K562 (cell line): ENCODE measurements at regions not wholly inside any gene's neighbourhood (a gene's known extent, or its start where the extent isn't known, plus 50 kb on each side); places are given as distances from the start of the nearest gene placed in this dataset.
A peak's percentile ranks its signal among the peaks of the same experiment; 100 is the strongest.

Experiments
- ATAC-seq: fragments of 200-7000 bp; cut with Tn5 transposase; 3 replicates; pipeline ENCODE4 v1.9.1; 2020; ENCODE audit warnings: moderate library complexity
- BruUV-seq: library from RNA; stranded (reverse); fragments of 400-500 nt; replicated peaks from 2 replicates; lab custom pipeline; 2021; lab: Mats Ljungman, UMichigan
- CTCF ChIA-PET: fragments of 300-600 bp; formaldehyde crosslinking; extraction: SDS; loops from one replicate; lab custom pipeline; 2021; ENCODE audit warnings: low intra/inter-chr PET ratio; lab: Yijun Ruan, JAX
- POLR2A ChIA-PET: fragments of 300-600, 350-650 bp; sonication (Branson Sonifier 250); formaldehyde crosslinking; extraction: SDS; loops from one replicate; lab custom pipeline; 2021; ENCODE audit warnings: antibody characterized with exemption, inconsistent platforms; lab: Yijun Ruan, JAX
- DNase-seq, 4 experiments: peaks; one replicate each; pipeline versions ENCODE4 v3.0.0 to v3.0.0-alpha.2; 2011 to 2018; ENCODE audit warnings: low spot score in 3 of 4, mixed read lengths in 3 of 4; ENCODE audit errors: extremely low read depth in 1 of 4
- FAIRE-seq: peaks from 2 replicates; lab custom pipeline; 2011; peaks lifted over from hg19 to GRCh38; lab: Jason Lieb, UNC
- H2AFZ ChIP-seq: 2 replicates; pipeline ENCODE4 v1.6.0; 2011; ENCODE audit warnings: low read depth, low read length, control low read depth, inconsistent platforms
- H3K27ac ChIP-seq: fragments of 200-600 bp; 3 replicates; pipeline ENCODE4 v1.8.0; 2011; ENCODE audit warnings: low read depth, mild to moderate bottlenecking, control low read depth, inconsistent platforms, low read length, moderate library complexity, mixed read lengths; ENCODE audit errors: extremely low read depth
- H3K27me3 ChIP-seq, 2 experiments: fragments of 300-600 bp in 1 of 2; 2 replicates in 1 of 2; 3 replicates in 1 of 2; pipeline versions ENCODE4 v1.6.0 to v1.8.0; 2011; ENCODE audit warnings: inconsistent platforms in 2 of 2, low read length in 2 of 2, mild to moderate bottlenecking in 1 of 2, mixed read lengths in 1 of 2, moderate library complexity in 1 of 2; ENCODE audit not compliant: control insufficient read depth in 2 of 2, insufficient read depth in 2 of 2
- H3K36me3 ChIP-seq: fragments of 300-600 bp; 3 replicates; pipeline ENCODE4 v1.8.0; 2011; ENCODE audit warnings: mild to moderate bottlenecking, low read length, inconsistent platforms; ENCODE audit not compliant: control insufficient read depth, insufficient read depth
- H3K4me1 ChIP-seq, 2 experiments: fragments of 200-600 bp in 1 of 2; replicated peaks in 1 of 2; 2 replicates in 1 of 2; 3 replicates in 1 of 2; pipeline versions ENCODE4 v1.5.1 to v1.8.0; 2011; ENCODE audit warnings: inconsistent platforms in 2 of 2, low read length in 2 of 2, mild to moderate bottlenecking in 1 of 2, mixed read lengths in 1 of 2, moderate library complexity in 1 of 2; ENCODE audit not compliant: control insufficient read depth in 2 of 2, insufficient read depth in 2 of 2
- H3K4me2 ChIP-seq: 2 replicates; pipeline ENCODE4 v1.6.1; 2011; ENCODE audit warnings: low read length, control low read depth, inconsistent platforms, mixed read lengths; ENCODE audit not compliant: insufficient read depth
- H3K4me3 ChIP-seq: fragments of 200-600 bp; sonication (generic), shearing (Covaris generic); 2 replicates; pipeline ENCODE4 v1.5.1; 2016; ENCODE audit warnings: control low read depth, inconsistent platforms
- H3K79me2 ChIP-seq: fragments of 200-600 bp; 3 replicates; pipeline ENCODE4 v1.8.0; 2011; ENCODE audit warnings: low read length, inconsistent platforms; ENCODE audit not compliant: control insufficient read depth, insufficient read depth
- H3K9ac ChIP-seq, 2 experiments: 2 replicates each; pipeline versions ENCODE4 v1.6.0 to v1.6.1; 2011; ENCODE audit warnings: low read depth in 2 of 2, low read length in 2 of 2, control low read depth in 1 of 2, inconsistent platforms in 1 of 2, mild to moderate bottlenecking in 1 of 2, mixed read lengths in 1 of 2; ENCODE audit not compliant: insufficient read depth in 1 of 2
- H3K9me1 ChIP-seq: one replicate; pipeline ENCODE4 v1.6.0; 2011; ENCODE audit warnings: inconsistent platforms, mild to moderate bottlenecking, low read length, moderate library complexity; ENCODE audit not compliant: control insufficient read depth, insufficient read depth
- H3K9me3 ChIP-seq: replicated peaks from 2 replicates; pipeline ENCODE4 v1.5.1; 2011; ENCODE audit warnings: low read depth, low read length, inconsistent platforms; ENCODE audit not compliant: control insufficient read depth, insufficient read depth
- H4K20me1 ChIP-seq: replicated peaks from 2 replicates; pipeline ENCODE4 v1.6.1; 2011; ENCODE audit warnings: low read length, inconsistent platforms, mixed read lengths; ENCODE audit not compliant: control insufficient read depth, insufficient read depth
- ARID2 ChIP-seq: fragments of 450-650 bp; IDR thresholded peaks from 2 replicates; pipeline ENCODE4 v1.6.1; 2017; ENCODE audit warnings: antibody characterized with exemption, mild to moderate bottlenecking
- BRF1 ChIP-seq: IDR thresholded peaks from 3 replicates; pipeline ENCODE4 v1.6.1; 2011; ENCODE audit warnings: borderline replicate concordance, mild to moderate bottlenecking; ENCODE audit not compliant: insufficient read length; ENCODE audit errors: extremely low read depth
- GTF2E2 ChIP-seq: fragments of 200-800 bp; sonication (Bioruptor generic); IDR thresholded peaks from 2 replicates; pipeline ENCODE4 v1.6.1; 2016; ENCODE audit warnings: missing genetic modification characterization, missing compliant biosample characterization
- KAT7 ChIP-seq: sonication (generic); formaldehyde crosslinking; IDR thresholded peaks from 2 replicates; pipeline ENCODE4 v1.8.0; 2022; ENCODE audit warnings: missing genetic modification reagents, mild to moderate bottlenecking, borderline replicate concordance
- MTF1 ChIP-seq: fragments of 250-450 bp; sonication (Bioruptor Pico); IDR thresholded peaks from 2 replicates; pipeline ENCODE4 v1.9.0; 2021; ENCODE audit warnings: moderate library complexity, mild to moderate bottlenecking, inconsistent platforms, borderline replicate concordance
- PML ChIP-seq: IDR thresholded peaks from 2 replicates; pipeline ENCODE4 v1.6.1; 2012; ENCODE audit warnings: low read length, inconsistent platforms
- TBP ChIP-seq: optimal IDR thresholded peaks from 2 replicates; pipeline ENCODE3; 2011; ENCODE audit warnings: low read depth, low read length, improper control_type of control experiment
- TEAD1 ChIP-seq, 2 experiments: fragments of 450-650 bp in 1 of 2; sonication (generic) in 1 of 2; formaldehyde crosslinking; IDR thresholded peaks; 2 replicates each; pipeline versions ENCODE4 v1.4.0 to v1.8.0; 2020 to 2022; ENCODE audit warnings: mild to moderate bottlenecking in 2 of 2, missing genetic modification reagents in 1 of 2
- ZFP1 ChIP-seq: fragments of 450-650 bp; formaldehyde crosslinking; IDR thresholded peaks from 2 replicates; pipeline ENCODE4 v1.4.0; 2020; ENCODE audit warnings: mild to moderate bottlenecking, mixed read lengths
- ZNF197 ChIP-seq: fragments of 200-800 bp; sonication (Bioruptor generic); IDR thresholded peaks from 2 replicates; pipeline ENCODE4 v1.6.1; 2016; ENCODE audit warnings: low read depth, missing genetic modification characterization, missing compliant biosample characterization
- ZSCAN29 ChIP-seq: fragments of 450-650 bp; IDR thresholded peaks from 2 replicates; pipeline ENCODE4 v1.6.1; 2017
- WGBS: fragments of 100-300 bp; shearing (Covaris generic); methylation state at CpG from one replicate; pipeline ENCODE4 v1.1.6; 2016; ENCODE audit warnings: low coverage, mixed read lengths; ENCODE audit not compliant: insufficient coverage; ENCODE audit errors: missing lambda C conversion rate; 5-methylcytosine and 5-hydroxymethylcytosine counted together
- in situ Hi-C: fragments of 300-500 bp; cut with MboI; formaldehyde crosslinking; loops from 4 replicates; pipeline ENCODE4 v1.15.0; 2018; ENCODE audit warnings: inconsistent platforms, mixed read lengths
- intact Hi-C: fragments of 100-400 bp; cut with micrococcal nuclease; formaldehyde crosslinking; loops from 2 replicates; pipeline ENCODE4 v1.14.2; 2022
- TF ChIP-seq, protein P1 (sequence below), 2 experiments: fragments of 450-650 bp; IDR thresholded peaks; 2 replicates each; pipeline ENCODE4 v1.6.1; 2016
- TF ChIP-seq, protein P2 (sequence below): fragments of 250-450 bp; sonication (Bioruptor Pico); IDR thresholded peaks from 2 replicates; pipeline ENCODE4 v1.5.0; 2021; ENCODE audit warnings: mild to moderate bottlenecking, borderline replicate concordance
- TF ChIP-seq, protein P3 (sequence below): sonication (generic); formaldehyde crosslinking; IDR thresholded peaks from 2 replicates; pipeline ENCODE4 v1.4.0; 2020; ENCODE audit warnings: mild to moderate bottlenecking, missing genetic modification reagents
- TF ChIP-seq, protein P4 (sequence below), 2 experiments: fragments of 250-450 bp in 1 of 2; fragments of 450-650 bp in 1 of 2; sonication (Bioruptor Pico) in 1 of 2; IDR thresholded peaks; 2 replicates each; pipeline versions ENCODE4 v1.6.1 to v1.8.0; 2016 to 2021; ENCODE audit warnings: mild to moderate bottlenecking in 2 of 2, moderate library complexity in 2 of 2, missing compliant biosample characterization in 1 of 2, missing genetic modification characterization in 1 of 2

DNA sequence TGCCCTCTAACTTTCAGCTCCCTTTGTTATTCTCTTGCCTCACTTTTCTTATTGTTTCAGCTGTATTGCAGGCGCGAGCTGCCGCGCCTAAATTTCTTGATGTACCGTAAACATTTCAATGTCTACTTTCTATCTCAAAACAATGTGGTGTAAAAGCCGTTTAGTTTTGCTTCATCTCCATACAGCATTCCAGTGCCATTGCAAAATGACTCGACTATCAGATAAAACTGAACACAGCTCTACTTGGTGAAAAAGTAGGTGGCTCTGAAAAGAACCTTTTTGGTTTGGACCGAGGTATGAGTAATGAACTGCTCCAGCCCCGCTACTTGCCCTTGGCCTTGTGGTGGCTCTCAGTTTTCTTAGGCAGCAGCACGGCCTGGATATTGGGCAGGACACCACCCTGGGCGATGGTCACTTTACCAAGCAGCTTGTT is 74.6 kb downstream of the OR2B2 start:
- ChIA-PET POLR2A (interaction anchor here (0.6 to 11.9 kb wide), 42 partner anchors 8 to 1816 kb away, joined by 3 to 826 read pairs (median 5); a partner anchor contains a TSS), CTCF (no interaction called here)
- under 1% methylated on average over 11 of the region's 11 CpGs for WGBS
- Histone ChIP-seq H3K27ac (peak overlapping the region; percentile 88), H3K4me2 (peak overlapping the region; percentile 96), H4K20me1 (peaks cover 22% of the 10 kb centered on the region; the same call in 1 of the 2 replicates), H3K4me1 (peaks cover 13 to 14% of the 10 kb centered on the region in 2 experiments; a peak in 3 of 5 replicates), H3K9ac (peak overlapping the region; percentile 96 to 98), H3K79me2 (peaks cover 97% of the 10 kb centered on the region), H3K9me3 (no peaks in the 10 kb centered on the region), H2AFZ (no peak overlapping the region), H3K36me3 (peaks cover 46% of the 10 kb centered on the region), H3K9me1 (no peaks in the 10 kb centered on the region), H3K27me3 (no peaks in the 10 kb centered on the region), H3K4me3 (peak overlapping the region; percentile 56)
- FAIRE-seq (no peak), ATAC-seq (peak; percentile 2), DNase-seq (peak in 2 of 4 experiments; percentile 24 to 31)
- in situ Hi-C loops (loop anchor here (5.0 to 10.0 kb wide), 3 partner anchors 55 to 1810 kb away; a partner anchor contains a TSS), intact Hi-C loops (loop anchor here (1.0 to 10.0 kb wide), 10 partner anchors 27 to 1805 kb away; a partner anchor contains a TSS)
- no TSS peak for BruUV-seq
- TF ChIP-seq, protein P1, sequence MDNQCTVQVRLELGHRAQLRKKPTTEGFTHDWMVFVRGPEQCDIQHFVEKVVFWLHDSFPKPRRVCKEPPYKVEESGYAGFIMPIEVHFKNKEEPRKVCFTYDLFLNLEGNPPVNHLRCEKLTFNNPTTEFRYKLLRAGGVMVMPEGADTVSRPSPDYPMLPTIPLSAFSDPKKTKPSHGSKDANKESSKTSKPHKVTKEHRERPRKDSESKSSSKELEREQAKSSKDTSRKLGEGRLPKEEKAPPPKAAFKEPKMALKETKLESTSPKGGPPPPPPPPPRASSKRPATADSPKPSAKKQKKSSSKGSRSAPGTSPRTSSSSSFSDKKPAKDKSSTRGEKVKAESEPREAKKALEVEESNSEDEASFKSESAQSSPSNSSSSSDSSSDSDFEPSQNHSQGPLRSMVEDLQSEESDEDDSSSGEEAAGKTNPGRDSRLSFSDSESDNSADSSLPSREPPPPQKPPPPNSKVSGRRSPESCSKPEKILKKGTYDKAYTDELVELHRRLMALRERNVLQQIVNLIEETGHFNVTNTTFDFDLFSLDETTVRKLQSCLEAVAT (IDR thresholded peaks at IDR 0.05), result peak; percentile 93 to 99
- TF ChIP-seq ZSCAN29 (0 out of 2 replicates have a peak, but pooled peaks have one; percentile 47), ZFP1 (CRISPR knock-in tag) (peak; percentile 76; the same call in 1 of the 2 replicates), PML (peak; percentile 25; the same call in 1 of the 2 replicates), MTF1 (CRISPR knock-in tag) (no peak; the same call in 1 of the 2 replicates), GTF2E2 (no peak), BRF1 (no peak), ZNF197 (CRISPR knock-in tag) (peak; percentile 89), TEAD1 (CRISPR knock-in tag; IDR thresholded peaks at IDR 0.05) (peak in 1 of 2 experiments; percentile 64; a peak in 3 of 4 replicates), TBP (no peak), ARID2 (0 out of 2 replicates have a peak, but pooled peaks have one; percentile 3), KAT7 (CRISPR knock-in tag) (peak; percentile 97)
- TF ChIP-seq, protein P2, sequence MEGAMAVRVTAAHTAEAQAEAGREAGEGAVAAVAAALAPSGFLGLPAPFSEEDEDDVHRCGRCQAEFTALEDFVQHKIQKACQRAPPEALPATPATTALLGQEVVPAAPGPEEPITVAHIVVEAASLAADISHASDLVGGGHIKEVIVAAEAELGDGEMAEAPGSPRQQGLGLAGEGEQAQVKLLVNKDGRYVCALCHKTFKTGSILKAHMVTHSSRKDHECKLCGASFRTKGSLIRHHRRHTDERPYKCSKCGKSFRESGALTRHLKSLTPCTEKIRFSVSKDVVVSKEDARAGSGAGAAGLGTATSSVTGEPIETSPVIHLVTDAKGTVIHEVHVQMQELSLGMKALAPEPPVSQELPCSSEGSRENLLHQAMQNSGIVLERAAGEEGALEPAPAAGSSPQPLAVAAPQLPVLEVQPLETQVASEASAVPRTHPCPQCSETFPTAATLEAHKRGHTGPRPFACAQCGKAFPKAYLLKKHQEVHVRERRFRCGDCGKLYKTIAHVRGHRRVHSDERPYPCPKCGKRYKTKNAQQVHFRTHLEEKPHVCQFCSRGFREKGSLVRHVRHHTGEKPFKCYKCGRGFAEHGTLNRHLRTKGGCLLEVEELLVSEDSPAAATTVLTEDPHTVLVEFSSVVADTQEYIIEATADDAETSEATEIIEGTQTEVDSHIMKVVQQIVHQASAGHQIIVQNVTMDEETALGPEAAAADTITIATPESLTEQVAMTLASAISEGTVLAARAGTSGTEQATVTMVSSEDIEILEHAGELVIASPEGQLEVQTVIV (CRISPR knock-in tag), result 0 out of 2 replicates have a peak, but pooled peaks have one; percentile 0
- TF ChIP-seq, protein P3, sequence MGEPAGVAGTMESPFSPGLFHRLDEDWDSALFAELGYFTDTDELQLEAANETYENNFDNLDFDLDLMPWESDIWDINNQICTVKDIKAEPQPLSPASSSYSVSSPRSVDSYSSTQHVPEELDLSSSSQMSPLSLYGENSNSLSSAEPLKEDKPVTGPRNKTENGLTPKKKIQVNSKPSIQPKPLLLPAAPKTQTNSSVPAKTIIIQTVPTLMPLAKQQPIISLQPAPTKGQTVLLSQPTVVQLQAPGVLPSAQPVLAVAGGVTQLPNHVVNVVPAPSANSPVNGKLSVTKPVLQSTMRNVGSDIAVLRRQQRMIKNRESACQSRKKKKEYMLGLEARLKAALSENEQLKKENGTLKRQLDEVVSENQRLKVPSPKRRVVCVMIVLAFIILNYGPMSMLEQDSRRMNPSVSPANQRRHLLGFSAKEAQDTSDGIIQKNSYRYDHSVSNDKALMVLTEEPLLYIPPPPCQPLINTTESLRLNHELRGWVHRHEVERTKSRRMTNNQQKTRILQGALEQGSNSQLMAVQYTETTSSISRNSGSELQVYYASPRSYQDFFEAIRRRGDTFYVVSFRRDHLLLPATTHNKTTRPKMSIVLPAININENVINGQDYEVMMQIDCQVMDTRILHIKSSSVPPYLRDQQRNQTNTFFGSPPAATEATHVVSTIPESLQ (CRISPR knock-in tag), result peak; percentile 78; the same call in 1 of the 2 replicates
- TF ChIP-seq, protein P4, sequence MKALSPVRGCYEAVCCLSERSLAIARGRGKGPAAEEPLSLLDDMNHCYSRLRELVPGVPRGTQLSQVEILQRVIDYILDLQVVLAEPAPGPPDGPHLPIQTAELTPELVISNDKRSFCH (CRISPR knock-in tag; IDR thresholded peaks at IDR 0.05), result no peak
- TF ChIP-seq, protein P4 (tag; IDR thresholded peaks at IDR 0.05), result peak; percentile 22; the same call in 1 of the 2 replicates
